ENCODE measurements at regions not wholly inside any gene's neighbourhood (a gene's known extent, or its start where the extent isn't known, plus 50 kb on each side); places are given as distances from the start of the nearest gene placed in this dataset.

GRCh38 chr7:106606120-106606519 lies 54.8 kb downstream of the CCDC71L start:
- Histone ChIP-seq H3K4me1 (no peaks in the 10 kb centered on the region), H3K4me3 (no peak overlapping the region), H3K9me3 (no peaks in the 10 kb centered on the region), H3K27me3 (replicated peaks in 1 of 7) (no peaks in the 10 kb centered on the region), H3K36me3 (no peaks in the 10 kb centered on the region), H3K27ac (no peak overlapping the region)
- no peak for DNase-seq
- 83 to 90% (median 84%) methylated on average over 4 of the region's 4 CpGs for WGBS, 5 donors
- TF ChIP-seq POLR2A (IDR thresholded peaks at IDR 0.05) (no peak), CTCF (IDR thresholded peaks at IDR 0.05 in 8 of 11, conservative IDR thresholded peaks at IDR 0.05 in 3 of 11) (no peak), POLR2AphosphoS5 (IDR thresholded peaks at IDR 0.05) (no peak)
- intact Hi-C loops (cut with DNase I; ENCODE audit: low total_unique reads), result no loop called here

- TF ChIP-seq POLR2AphosphoS5 (IDR thresholded peaks at IDR 0.05) (no peak), POLR2A (IDR thresholded peaks at IDR 0.05) (no peak), CTCF (IDR thresholded peaks at IDR 0.05 in 8 of 11, conservative IDR thresholded peaks at IDR 0.05 in 3 of 11) (no peak)
- 93 to 96% (median 94%) methylated on average over 3 of the region's 3 CpGs for WGBS, 5 donors
- H3K27me3 ChIP-seq (replicated peaks in 1 of 7), result no peaks in the 10 kb centered on the region
- H3K9me3 ChIP-seq, result no peaks in the 10 kb centered on the region
- H3K27ac ChIP-seq, result no peak overlapping the region
- intact Hi-C loops (cut with DNase I; ENCODE audit: low total_unique reads), result no loop called here
- H3K4me3 ChIP-seq, result no peak overlapping the region
- H3K4me1 ChIP-seq, result no peaks in the 10 kb centered on the region
- DNase-seq, result no peak
- no peaks in the 10 kb centered on the region for H3K36me3 ChIP-seq
These were observed 56.0 kb downstream of the CCDC71L start for GRCh38 chr7:106604971-106605370.

GRCh38 chr7:106604303-106604924 lies 56.5 kb downstream of the CCDC71L start:
- whole genome bisulfite sequencing, 5 donors, result 16 to 74% (median 35%) methylated on average over 1 of the region's 1 CpG
- Histone ChIP-seq H3K27ac (no peak overlapping the region), H3K4me3 (no peak overlapping the region), H3K4me1 (no peaks in the 10 kb centered on the region), H3K36me3 (no peaks in the 10 kb centered on the region), H3K9me3 (no peaks in the 10 kb centered on the region), H3K27me3 (replicated peaks in 1 of 7) (no peaks in the 10 kb centered on the region)
- intact Hi-C loops (cut with DNase I; ENCODE audit: low total_unique reads), result no loop called here
- DNase-seq, result no peak
- TF ChIP-seq CTCF (IDR thresholded peaks at IDR 0.05 in 8 of 11, conservative IDR thresholded peaks at IDR 0.05 in 3 of 11) (no peak), POLR2A (IDR thresholded peaks at IDR 0.05) (no peak), POLR2AphosphoS5 (IDR thresholded peaks at IDR 0.05) (no peak)

- Histone ChIP-seq H3K4me1 (peaks cover 0 to 9% (median 6%) of the 10 kb centered on the region in 6 donors), H3K9me3 (no peaks in the 10 kb centered on the region), H3K27me3 (replicated peaks in 1 of 7) (no peaks in the 10 kb centered on the region), H3K36me3 (no peaks in the 10 kb centered on the region), H3K4me3 (no peak overlapping the region), H3K27ac (no peak overlapping the region)
- DNase-seq, result no peak
- intact Hi-C loops (cut with DNase I; ENCODE audit: low total_unique reads), result no loop called here
- WGBS, 5 donors, result 83 to 93% (median 90%) methylated on average over 4 of the region's 4 CpGs
- TF ChIP-seq POLR2AphosphoS5 (IDR thresholded peaks at IDR 0.05) (no peak), CTCF (IDR thresholded peaks at IDR 0.05 in 8 of 11, conservative IDR thresholded peaks at IDR 0.05 in 3 of 11) (no peak), POLR2A (IDR thresholded peaks at IDR 0.05) (no peak)
These were observed 57.6 kb downstream of the CCDC71L start for GRCh38 chr7:106603346-106603745.

Measured in spleen (tissue), 11 donors.